ENCODE measurements at regions not wholly inside any gene's neighbourhood (a gene's known extent, or its start where the extent isn't known, plus 50 kb on each side); places are given as distances from the start of the nearest gene placed in this dataset.

DNA sequence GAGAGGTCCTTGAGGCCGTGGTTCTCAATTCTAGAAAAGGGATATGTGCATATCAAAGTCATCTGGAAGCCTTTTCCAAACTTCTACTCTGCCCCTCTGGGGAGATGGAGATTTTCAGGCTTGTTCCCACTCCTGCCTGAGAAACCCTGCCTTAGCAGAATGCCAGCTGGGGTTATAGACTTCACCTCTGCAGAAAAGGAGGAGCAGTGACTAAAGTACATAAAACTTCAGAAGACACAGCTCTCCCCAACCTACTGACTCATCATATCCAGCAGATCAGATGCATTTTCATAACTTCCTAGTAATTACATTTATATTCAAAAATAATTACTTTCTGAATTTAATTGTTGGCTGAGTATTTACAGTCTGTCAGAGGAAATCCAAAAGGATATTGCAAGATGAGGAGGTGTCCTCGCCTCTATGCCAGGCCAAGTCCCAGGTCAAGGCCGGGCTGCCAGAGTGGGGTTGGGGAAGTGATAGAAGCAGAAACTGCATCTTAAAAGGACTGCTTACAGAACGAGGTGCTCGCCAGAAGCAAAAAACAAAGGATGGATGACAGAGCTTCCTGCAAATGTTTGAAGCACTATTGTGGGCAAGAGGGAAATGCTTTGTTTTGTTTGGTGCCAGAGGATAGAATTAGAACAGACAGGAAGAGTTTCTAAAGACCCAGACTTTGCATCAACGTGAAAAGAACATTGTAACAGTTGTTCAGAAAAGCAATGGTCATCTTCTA, 75.6 kb upstream of the APCDD1 start:
- DNase-seq (ENCODE audit: low spot score): no peak
- TF ChIP-seq, protein P1, sequence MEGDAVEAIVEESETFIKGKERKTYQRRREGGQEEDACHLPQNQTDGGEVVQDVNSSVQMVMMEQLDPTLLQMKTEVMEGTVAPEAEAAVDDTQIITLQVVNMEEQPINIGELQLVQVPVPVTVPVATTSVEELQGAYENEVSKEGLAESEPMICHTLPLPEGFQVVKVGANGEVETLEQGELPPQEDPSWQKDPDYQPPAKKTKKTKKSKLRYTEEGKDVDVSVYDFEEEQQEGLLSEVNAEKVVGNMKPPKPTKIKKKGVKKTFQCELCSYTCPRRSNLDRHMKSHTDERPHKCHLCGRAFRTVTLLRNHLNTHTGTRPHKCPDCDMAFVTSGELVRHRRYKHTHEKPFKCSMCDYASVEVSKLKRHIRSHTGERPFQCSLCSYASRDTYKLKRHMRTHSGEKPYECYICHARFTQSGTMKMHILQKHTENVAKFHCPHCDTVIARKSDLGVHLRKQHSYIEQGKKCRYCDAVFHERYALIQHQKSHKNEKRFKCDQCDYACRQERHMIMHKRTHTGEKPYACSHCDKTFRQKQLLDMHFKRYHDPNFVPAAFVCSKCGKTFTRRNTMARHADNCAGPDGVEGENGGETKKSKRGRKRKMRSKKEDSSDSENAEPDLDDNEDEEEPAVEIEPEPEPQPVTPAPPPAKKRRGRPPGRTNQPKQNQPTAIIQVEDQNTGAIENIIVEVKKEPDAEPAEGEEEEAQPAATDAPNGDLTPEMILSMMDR (conservative IDR thresholded peaks at IDR 0.05; ENCODE audit: low read depth): no peak
- ChIA-PET CTCF (no interaction called here), POLR2A (ENCODE audit: low non-redundant PET) (no interaction called here)
- H3K27ac ChIP-seq: no peak overlapping the region

DNA sequence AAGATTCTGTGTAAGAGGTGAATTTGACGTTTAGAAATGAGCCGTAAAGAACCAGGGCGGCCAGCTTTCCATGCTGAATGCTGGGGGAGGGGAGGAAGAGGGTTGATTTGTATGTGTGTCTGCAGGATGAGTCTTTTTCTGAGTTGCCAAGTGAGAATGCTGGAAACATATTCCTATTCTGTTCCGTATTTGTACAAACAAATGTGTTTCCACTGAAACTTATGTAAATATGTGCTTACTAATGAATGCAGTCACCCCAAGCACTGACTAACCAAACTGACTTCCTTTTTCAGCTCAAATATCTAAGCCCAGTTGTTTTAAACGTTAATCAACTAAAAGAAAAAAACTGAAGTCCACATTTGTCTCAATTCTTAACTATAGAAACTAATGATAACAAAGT, 74.9 kb upstream of the APCDD1 start:
- TF ChIP-seq, protein P1 (conservative IDR thresholded peaks at IDR 0.05; ENCODE audit: low read depth): no peak
- POLR2A ChIA-PET (ENCODE audit: low non-redundant PET): no interaction called here
- CTCF ChIA-PET: no interaction called here
- H3K27ac ChIP-seq: no peak overlapping the region
- DNase-seq (ENCODE audit: low spot score): no peak

DNA sequence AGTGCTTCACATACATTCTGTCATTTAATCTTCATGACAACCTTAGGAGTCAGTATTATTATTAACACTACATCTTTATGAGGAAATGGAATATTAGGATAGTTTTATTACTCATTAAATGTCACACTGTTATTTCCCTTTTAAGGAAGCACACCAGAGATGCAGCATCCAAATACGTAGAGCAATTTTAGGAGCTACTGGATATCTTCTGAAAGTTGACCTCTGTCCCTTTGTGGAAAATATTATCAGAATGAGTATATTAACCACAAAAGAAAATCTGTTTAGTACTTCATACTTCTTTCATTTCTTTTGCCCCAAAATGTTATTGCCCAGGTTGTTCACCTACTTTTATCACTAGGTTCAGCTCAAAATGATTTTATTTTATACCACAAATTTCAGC, 72.9 kb upstream of the APCDD1 start:
- POLR2A ChIA-PET (ENCODE audit: low non-redundant PET): no interaction called here
- TF ChIP-seq, protein P1 (conservative IDR thresholded peaks at IDR 0.05; ENCODE audit: low read depth): no peak
- H3K27ac ChIP-seq: no peak overlapping the region
- CTCF ChIA-PET: no interaction called here
- no peak for DNase-seq (ENCODE audit: low spot score)

DNA sequence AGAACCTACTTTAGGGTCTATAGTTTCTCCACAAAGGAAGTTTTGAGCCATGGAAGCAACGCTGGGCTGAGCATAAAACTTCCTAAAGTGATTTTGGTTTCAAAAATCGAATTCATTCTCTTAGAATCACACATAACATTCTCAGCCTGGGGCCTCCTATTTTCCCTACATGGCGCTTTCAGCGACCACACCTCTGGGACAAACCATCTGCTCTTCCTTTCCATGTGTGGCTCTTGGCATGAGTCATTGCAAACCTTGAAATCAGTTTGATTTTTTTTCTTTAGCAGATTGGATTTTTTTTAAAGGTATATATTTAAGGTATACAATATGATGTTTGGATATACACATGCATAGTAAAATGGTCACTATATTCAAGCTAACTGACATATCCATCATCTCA, 72.5 kb upstream of the APCDD1 start:
- ChIA-PET POLR2A (ENCODE audit: low non-redundant PET) (no interaction called here), CTCF (no interaction called here)
- no peak overlapping the region for H3K27ac ChIP-seq
- TF ChIP-seq, protein P1 (conservative IDR thresholded peaks at IDR 0.05; ENCODE audit: low read depth): no peak
- no peak for DNase-seq (ENCODE audit: low spot score)

DNA sequence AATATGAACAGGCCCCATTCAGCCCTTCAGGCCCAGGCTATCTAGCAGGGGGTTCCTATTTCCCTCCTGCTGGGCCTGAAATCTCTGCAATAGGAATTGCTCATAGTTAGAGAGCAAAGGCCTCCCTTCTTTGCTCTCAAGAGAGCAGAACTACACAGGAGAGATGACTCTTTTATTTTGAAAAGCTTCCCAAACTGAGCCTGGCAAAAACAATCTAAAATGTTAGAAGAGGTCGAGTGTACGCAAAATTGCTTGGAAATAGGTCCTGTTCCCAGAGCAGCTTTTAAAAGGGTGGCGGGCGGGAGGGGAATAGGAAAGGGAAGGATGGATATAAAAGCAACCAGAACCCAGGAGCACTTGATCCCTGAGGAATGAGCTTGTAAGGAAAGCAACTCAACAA, 68.4 kb upstream of the APCDD1 start:
- CTCF ChIA-PET: interaction anchor here (0.6 kb wide), 1 partner anchor 235 kb away, joined by 4 read pairs; no protein-coding TSS in a partner anchor
- DNase-seq (ENCODE audit: low spot score): no peak
- TF ChIP-seq, protein P1 (conservative IDR thresholded peaks at IDR 0.05; ENCODE audit: low read depth): no peak
- POLR2A ChIA-PET (ENCODE audit: low non-redundant PET): no interaction called here
- no peak overlapping the region for H3K27ac ChIP-seq

DNA sequence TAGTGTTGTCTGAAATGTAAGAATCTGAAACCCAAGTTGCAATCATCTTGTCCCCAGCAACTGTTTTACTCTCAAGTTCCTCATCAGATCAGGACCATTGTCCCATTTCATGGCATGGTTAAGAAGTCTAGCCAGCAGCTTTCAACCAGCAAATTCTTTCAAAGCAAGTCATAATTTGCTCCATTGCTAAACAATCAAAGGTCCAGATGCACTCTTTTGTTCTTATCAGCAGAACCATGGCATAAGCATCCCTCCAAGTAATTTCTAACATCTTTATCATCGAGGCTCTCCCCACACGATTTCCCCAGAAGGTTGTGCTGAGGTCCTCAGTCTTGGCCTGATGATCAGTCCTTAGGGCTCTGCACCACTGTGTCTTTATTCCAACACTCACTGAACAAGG, 67.5 kb upstream of the APCDD1 start:
- no peak for DNase-seq (ENCODE audit: low spot score)
- H3K27ac ChIP-seq: no peak overlapping the region
- CTCF ChIA-PET: no interaction called here
- POLR2A ChIA-PET (ENCODE audit: low non-redundant PET): no interaction called here
- TF ChIP-seq, protein P1 (conservative IDR thresholded peaks at IDR 0.05; ENCODE audit: low read depth): no peak
